GM19328 (cell line): ENCODE measurements at regions not wholly inside any gene's neighbourhood (a gene's known extent, or its start where the extent isn't known, plus 50 kb on each side); places are given as distances from the start of the nearest gene placed in this dataset.

Experiments
- ATAC-seq: cut with Tn5 transposase; IDR thresholded peaks from one replicate; pipeline ENCODE4 v1.9.1; 2021; ENCODE audit warnings: mild to moderate bottlenecking, moderate library complexity; ENCODE audit not compliant: unreplicated experiment

- no peak for ATAC-seq
Measured at GRCh38 chr16:85307552-85308364, 195.5 kb upstream of the CIBAR2 start.

- ATAC-seq = no peak
Measured at GRCh38 chr16:85308611-85309540, 196.6 kb upstream of the CIBAR2 start.

DNA sequence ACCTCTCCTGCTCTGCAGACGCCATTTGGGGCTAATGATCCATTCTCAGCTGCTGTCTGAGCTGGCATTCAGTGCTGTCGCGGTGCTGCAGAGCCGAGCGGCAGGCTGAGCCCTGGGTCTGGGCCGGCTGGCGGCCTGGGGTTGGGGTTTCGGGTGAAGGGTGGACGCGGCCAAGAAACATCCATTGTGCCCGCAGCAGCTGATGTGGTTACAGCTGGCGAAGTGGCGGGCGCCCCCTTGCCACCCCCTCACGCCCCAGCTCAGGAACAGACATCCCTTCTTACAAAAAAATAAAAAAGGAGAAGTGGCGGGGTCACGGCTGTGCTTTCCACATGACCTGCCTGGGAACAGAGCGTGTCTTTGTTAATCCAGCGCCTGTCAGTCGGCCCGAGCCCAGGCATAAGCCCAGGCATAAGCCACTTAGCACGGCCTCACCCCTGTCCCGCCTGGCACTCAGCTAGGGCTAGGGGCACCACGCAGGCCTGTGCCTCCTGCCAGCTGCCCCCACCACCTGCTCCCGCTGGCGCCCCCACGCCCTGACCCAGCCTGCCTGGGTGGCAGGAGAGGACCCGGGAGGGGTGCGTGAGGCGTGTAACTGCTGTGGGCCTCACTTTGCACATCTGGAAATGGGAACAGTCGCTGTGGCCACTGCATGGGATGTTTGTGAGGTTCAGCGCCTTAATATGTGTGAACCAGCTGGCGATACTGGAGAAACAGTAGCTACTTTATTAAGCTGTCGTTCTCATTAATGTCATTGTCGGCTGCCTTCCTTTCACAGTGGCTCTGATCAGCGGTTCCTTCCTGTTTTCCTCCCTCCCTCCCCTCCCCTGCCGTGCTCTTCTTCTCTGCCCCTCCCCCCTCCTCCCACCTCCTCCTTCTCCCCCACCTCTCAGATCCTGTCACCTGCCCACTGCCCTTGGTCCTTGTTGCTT is 197.7 kb upstream of the CIBAR2 start:
- ATAC-seq = no peak

- no peak for ATAC-seq
Measured at GRCh38 chr16:85310868-85311585, 198.8 kb upstream of the CIBAR2 start.

GRCh38 chr16:85311741-85312140 is 199.5 kb upstream of the CIBAR2 start:
- ATAC-seq = no peak

GRCh38 chr16:85312174-85312573 is 199.9 kb upstream of the CIBAR2 start:
- no peak for ATAC-seq

- ATAC-seq = no peak
Measured at GRCh38 chr16:85312642-85313525, 200.6 kb upstream of the CIBAR2 start.

DNA sequence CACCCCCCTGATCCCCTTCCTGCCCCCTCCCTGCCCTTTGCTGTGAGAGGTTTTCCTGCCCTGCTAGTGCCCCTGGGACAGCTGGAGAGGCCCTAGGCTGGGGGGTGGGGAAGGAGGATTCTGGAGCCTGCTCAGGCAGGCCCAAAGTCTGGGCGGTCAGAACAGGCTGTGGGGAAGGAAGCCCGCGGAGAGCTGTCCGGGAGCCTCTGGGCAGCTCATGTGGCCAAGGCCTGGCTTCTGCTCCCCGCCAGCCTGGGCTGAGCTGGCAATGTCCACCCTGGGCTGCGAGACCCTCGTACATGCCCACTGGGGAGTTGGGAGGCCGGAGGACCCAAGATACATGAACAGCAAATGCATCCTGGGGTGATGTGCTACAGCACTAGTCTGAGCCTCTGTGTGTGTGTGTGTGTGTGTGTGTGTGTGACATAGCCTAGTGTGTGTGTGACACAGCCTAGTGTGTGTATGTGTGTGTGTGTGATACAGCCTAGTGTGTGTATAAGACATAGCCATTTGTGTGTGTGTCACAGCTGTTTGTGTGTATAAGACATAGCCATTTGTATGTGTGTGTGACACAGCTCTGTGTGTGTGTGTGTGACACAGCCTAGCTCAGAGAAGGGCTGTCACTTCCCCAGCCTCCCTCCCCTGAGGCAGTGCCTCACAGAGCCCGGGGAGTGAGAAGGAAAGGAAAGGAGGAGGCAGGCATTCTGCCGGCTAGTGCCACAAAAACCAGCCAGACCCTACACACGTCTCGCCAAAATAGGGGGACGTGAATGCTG is 201.4 kb upstream of the CIBAR2 start:
- no peak for ATAC-seq

GRCh38 chr16:85314512-85314971 is 202.3 kb upstream of the CIBAR2 start:
- ATAC-seq = no peak

GRCh38 chr16:85315866-85316265 is 203.6 kb upstream of the CIBAR2 start:
- no peak for ATAC-seq

- ATAC-seq = no peak
Measured at GRCh38 chr16:85316321-85316919, 204.1 kb upstream of the CIBAR2 start.

GRCh38 chr16:85316944-85317343 is 204.7 kb upstream of the CIBAR2 start:
- ATAC-seq = no peak

DNA sequence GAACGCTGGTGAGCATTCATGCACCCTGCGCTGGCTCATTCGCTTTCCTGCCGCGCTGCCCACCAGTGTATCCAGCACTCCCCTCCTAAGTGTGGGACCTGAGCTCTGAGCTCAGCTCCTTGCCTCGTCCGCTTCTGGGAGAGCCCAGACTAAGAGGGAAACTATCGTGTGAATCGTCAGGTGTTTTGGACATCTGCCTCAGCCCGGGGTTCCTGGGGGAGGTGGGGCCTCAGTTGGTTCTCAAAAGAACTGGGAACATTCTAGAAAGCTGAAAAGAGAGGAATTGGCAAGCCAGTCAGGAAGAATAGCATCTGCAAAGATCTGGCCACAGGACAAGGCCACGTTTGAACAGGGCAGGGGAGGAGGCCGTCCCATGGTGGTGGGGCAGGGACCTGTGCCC is 205.4 kb upstream of the CIBAR2 start:
- ATAC-seq = no peak

DNA sequence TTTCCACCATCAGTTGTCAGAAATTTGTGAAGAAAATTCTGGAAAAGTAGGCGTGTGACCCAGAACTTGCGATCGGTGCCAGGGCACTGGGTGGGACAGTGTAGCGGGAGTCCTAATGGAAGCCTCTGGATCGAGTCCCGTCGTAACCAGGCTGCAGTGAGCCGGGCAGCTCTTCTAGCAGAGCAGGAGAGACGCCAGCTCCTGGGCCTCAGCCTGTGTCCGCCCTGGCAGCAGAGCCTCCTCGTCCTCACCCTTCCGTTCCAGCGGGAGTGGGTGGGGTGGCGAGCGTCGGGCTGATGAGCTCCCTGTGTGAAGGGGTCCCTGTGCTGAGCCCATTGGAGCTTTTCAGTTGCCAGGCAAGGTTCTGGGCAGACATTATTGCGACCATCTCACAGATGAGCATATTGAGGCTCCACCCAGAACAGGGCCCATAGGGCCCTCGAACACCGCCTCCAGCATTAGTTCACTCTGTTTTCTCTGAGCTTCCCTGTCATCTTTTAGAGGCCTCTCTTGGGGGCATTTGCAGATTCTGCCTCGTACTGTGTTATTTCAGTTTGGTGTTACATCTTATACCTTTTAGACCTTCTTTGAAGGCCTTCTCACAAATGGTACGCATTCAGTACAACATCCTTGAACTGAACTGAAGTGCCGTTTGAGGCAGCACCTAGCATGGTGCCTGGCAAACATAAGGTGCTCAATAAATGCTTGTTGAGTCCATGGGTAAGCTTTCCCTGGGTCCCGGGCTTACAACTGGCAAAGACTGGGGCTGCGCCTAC is 207.1 kb upstream of the CIBAR2 start:
- no peak for ATAC-seq

- no peak for ATAC-seq
Measured at GRCh38 chr16:85319984-85320440, 207.7 kb upstream of the CIBAR2 start.

DNA sequence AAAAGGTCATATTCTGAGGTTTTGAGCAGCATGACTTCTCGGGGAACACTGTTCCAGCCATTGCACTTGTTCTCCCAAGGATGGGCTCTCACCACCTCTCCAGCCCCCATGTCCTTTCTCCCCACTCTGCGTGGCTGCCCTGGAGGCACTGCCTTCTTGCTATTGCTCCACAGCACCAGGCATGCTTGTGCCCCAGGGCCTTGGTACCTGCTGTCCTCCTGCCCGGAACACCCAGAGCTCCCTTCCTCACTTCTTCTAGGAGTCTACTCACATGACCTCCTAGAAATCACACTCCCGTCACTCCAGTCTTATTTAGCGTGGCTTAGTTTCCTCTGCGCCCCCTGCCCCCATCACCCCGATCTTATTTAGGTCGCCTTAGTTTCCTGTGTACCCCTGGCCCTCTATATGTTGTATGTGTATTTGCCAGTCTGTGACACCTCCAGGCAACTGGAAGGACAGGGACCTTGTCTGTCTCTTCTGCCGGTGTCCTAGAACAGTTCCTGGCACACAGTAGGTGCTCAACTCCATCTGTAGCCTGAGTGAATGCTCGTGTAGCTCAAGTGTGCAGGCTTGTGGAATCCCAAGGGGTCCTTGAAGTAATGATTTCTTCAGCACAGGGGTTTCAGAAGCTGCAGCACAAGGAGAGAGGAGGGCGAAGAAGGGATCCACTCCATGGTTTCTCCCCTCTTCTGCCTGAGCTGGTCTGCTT is 208.6 kb upstream of the CIBAR2 start:
- ATAC-seq = no peak
